Adrenal gland (tissue), 5 donors: ENCODE measurements at regions not wholly inside any gene's neighbourhood (a gene's known extent, or its start where the extent isn't known, plus 50 kb on each side); places are given as distances from the start of the nearest gene placed in this dataset.

Experiments used
- POLR2A ChIP-seq, 2 donors: fragments of 450-650 bp; IDR thresholded peaks; one replicate each; pipeline ENCODE4 v1.6.1; 2017; ENCODE audit warnings: antibody characterized with exemption in 2 of 2, mild to moderate bottlenecking in 2 of 2, moderate library complexity in 1 of 2
- TF ChIP-seq, protein P1 (sequence below), 6 experiments: fragments of 450-650 bp in 4 of 6; fragments of 200-600 bp in 2 of 6; sonication (generic) in 1 of 6; IDR thresholded peaks; 1 replicate in 5 of 6; 2 replicates in 1 of 6; pipeline versions ENCODE4 v1.5.1 to v1.8.0; 2016 to 2021; ENCODE audit warnings: antibody characterized with exemption in 6 of 6, mild to moderate bottlenecking in 2 of 6, moderate library complexity in 1 of 6
- donor health status: DM: no; HTN: no; CAD: no.

DNA sequence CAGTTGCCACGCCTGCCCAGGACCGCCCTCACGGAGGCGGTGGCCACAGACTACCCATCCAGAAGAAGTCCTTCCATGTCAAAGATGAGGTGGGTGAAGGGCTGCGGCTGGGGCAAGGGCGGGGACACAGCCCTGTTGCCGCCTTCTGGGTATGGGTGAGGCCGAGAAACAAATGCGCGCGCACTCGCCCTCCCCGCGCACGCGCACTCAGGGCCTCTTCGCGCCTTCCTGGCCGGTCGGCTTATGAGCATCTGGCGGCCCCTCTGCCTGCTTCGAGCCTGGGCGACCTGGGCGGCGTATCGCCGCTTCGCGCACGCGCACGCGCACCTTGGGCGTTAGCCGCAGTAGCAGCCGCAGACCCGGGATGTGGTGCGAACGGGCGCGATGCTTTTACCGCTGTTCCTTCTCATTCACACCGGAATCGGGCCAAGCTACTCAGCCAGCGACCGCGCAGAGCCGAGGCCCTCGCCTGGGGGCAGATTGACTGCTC lies 931.7 kb downstream of the NLGN4Y start:
- no peak for TF ChIP-seq POLR2A (IDR thresholded peaks at IDR 0.05)
- TF ChIP-seq, protein P1, sequence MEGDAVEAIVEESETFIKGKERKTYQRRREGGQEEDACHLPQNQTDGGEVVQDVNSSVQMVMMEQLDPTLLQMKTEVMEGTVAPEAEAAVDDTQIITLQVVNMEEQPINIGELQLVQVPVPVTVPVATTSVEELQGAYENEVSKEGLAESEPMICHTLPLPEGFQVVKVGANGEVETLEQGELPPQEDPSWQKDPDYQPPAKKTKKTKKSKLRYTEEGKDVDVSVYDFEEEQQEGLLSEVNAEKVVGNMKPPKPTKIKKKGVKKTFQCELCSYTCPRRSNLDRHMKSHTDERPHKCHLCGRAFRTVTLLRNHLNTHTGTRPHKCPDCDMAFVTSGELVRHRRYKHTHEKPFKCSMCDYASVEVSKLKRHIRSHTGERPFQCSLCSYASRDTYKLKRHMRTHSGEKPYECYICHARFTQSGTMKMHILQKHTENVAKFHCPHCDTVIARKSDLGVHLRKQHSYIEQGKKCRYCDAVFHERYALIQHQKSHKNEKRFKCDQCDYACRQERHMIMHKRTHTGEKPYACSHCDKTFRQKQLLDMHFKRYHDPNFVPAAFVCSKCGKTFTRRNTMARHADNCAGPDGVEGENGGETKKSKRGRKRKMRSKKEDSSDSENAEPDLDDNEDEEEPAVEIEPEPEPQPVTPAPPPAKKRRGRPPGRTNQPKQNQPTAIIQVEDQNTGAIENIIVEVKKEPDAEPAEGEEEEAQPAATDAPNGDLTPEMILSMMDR (IDR thresholded peaks at IDR 0.05): no peak
